Breast epithelium (tissue), 4 donors: ENCODE measurements at regions not wholly inside any gene's neighbourhood (a gene's known extent, or its start where the extent isn't known, plus 50 kb on each side); places are given as distances from the start of the nearest gene placed in this dataset.
"Not testable (repeated sequence)": the region's sequence is repeated elsewhere in the genome, so short reads cannot be mapped to it uniquely, and the experiment has no call there.

Experiments
- DNase-seq, 2 donors: peaks; one replicate each; pipeline ENCODE4 v3.0.0-alpha.2; 2019; ENCODE audit warnings: low spot score in 2 of 2
- H3K27ac ChIP-seq, 2 donors: fragments of 200-600 bp; sonication (generic) in 1 of 2; one replicate each; pipeline ENCODE4 v1.5.1; 2016 to 2019; ENCODE audit warnings: mild to moderate bottlenecking in 1 of 2
- H3K27me3 ChIP-seq, 2 donors: fragments of 200-600 bp; sonication (generic) in 1 of 2; one replicate each; pipeline versions ENCODE4 v1.5.1 to v1.6.0; 2017 to 2019; ENCODE audit warnings: control low read depth in 1 of 2, mild to moderate bottlenecking in 1 of 2
- H3K36me3 ChIP-seq: fragments of 200-600 bp; one replicate; pipeline ENCODE4 v1.5.1; 2019
- H3K4me1 ChIP-seq, 2 donors: fragments of 200-600 bp; sonication (generic); one replicate each; pipeline ENCODE4 v1.5.1; 2016 to 2019; ENCODE audit warnings: control low read depth in 1 of 2
- H3K4me3 ChIP-seq, 3 donors: fragments of 200-600 bp; sonication (generic); 1 replicate in 2 of 3; 2 replicates in 1 of 3; pipeline ENCODE4 v1.5.1; 2016 to 2019; ENCODE audit warnings: mild to moderate bottlenecking in 3 of 3, moderate library complexity in 2 of 3
- H3K9me3 ChIP-seq, 2 donors: fragments of 200-600 bp; sonication (generic) in 1 of 2; one replicate each; pipeline ENCODE4 v1.5.1; 2016 to 2019; ENCODE audit warnings: control low read depth in 1 of 2
- CTCF ChIP-seq, 3 donors: fragments of 450-650 bp; IDR thresholded peaks; one replicate each; pipeline ENCODE4 v1.5.1; 2016 to 2017; ENCODE audit warnings: antibody characterized with exemption in 3 of 3, mild to moderate bottlenecking in 3 of 3, moderate library complexity in 3 of 3
- POLR2A ChIP-seq: fragments of 450-650 bp; IDR thresholded peaks from one replicate; pipeline ENCODE4 v1.6.1; 2016; ENCODE audit warnings: antibody characterized with exemption, mild to moderate bottlenecking, moderate library complexity
- POLR2AphosphoS5 ChIP-seq, 3 donors: sonication (generic); formaldehyde crosslinking; IDR thresholded peaks; one replicate each; pipeline ENCODE4 v1.6.1; 2017; ENCODE audit warnings: antibody characterized with exemption in 3 of 3
- intact Hi-C: fragments of 100-400 bp; cut with DNase I; formaldehyde crosslinking; loops from one replicate; pipeline ENCODE4 v1.15.1; 2023; ENCODE audit warnings: low total_unique reads

DNA sequence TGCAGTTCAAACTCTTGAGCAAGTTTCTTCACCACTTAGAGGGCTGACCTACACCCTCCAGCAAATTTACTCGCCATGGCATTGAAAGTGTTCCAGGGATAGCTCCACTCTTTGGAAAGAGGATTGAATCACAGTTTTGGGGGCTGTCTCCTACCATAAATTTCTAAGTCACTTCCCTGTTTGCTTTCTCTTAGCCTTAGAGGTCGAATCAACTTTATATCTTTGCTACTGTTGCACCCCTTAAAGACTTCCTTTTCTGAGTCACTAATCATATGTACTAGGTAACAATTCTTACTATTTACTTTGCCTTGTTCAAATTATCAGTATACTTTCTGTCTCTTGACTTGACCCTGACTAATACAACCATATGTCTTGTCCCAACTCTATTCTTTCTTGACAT is 1151.8 kb upstream of the ALCAM start:
- Histone ChIP-seq H3K27ac (no peak overlapping the region), H3K4me3 (no peak overlapping the region), H3K36me3 (no peaks in the 10 kb centered on the region), H3K9me3 (no peaks in the 10 kb centered on the region), H3K27me3 (no peaks in the 10 kb centered on the region), H3K4me1 (no peaks in the 10 kb centered on the region)
- TF ChIP-seq POLR2A (no peak), CTCF (IDR thresholded peaks at IDR 0.05) (no peak), POLR2AphosphoS5 (IDR thresholded peaks at IDR 0.05) (no peak)
- no peak for DNase-seq
- intact Hi-C loops = no loop called here

GRCh38 chr3:104219046-104219445 is 1147.7 kb upstream of the ALCAM start:
- H3K4me1 ChIP-seq, H3K27me3 ChIP-seq, intact Hi-C loops, H3K9me3 ChIP-seq, H3K36me3 ChIP-seq, H3K27ac ChIP-seq, H3K4me3 ChIP-seq, DNase-seq: not testable (repeated sequence)

- H3K4me3 ChIP-seq = no peak overlapping the region
- no peak for DNase-seq
- no peak for TF ChIP-seq POLR2AphosphoS5 (IDR thresholded peaks at IDR 0.05)
- no peak for TF ChIP-seq CTCF (IDR thresholded peaks at IDR 0.05)
- no peak for TF ChIP-seq POLR2A
- no peak overlapping the region for H3K27ac ChIP-seq
- intact Hi-C loops = no loop called here
- H3K9me3 ChIP-seq = no peaks in the 10 kb centered on the region
- no peaks in the 10 kb centered on the region for H3K27me3 ChIP-seq
- no peaks in the 10 kb centered on the region for H3K4me1 ChIP-seq
- no peaks in the 10 kb centered on the region for H3K36me3 ChIP-seq
Measured at GRCh38 chr3:104234442-104235194, 1132.1 kb upstream of the ALCAM start.

GRCh38 chr3:104244680-104245220 is 1122.0 kb upstream of the ALCAM start:
- Histone ChIP-seq H3K9me3 (peaks cover 0 to 7% of the 10 kb centered on the region in 2 donors), H3K27ac (no peak overlapping the region), H3K27me3 (no peaks in the 10 kb centered on the region), H3K4me1 (no peaks in the 10 kb centered on the region), H3K36me3 (no peaks in the 10 kb centered on the region), H3K4me3 (no peak overlapping the region)
- intact Hi-C loops = no loop called here
- TF ChIP-seq POLR2AphosphoS5 (IDR thresholded peaks at IDR 0.05) (no peak), POLR2A (no peak), CTCF (IDR thresholded peaks at IDR 0.05) (no peak)
- no peak for DNase-seq

DNA sequence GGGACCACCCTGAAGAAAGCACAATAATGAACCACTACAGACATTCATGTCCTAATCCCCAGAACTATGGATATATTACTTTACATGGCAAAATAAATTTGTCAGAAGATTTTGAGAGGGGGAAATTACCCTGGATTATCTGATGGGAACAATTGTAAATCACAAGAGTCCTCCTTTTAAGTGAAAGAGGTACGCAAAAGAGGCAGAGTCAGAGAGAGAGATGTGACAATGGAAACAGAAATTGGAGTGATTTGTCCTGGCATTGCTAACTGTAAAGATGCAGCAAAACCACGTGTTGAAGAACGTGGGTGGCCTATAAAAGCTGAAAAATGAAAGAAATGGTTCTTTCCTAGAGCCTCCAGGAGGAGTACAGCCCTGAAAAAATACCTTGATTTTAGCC is 1121.4 kb upstream of the ALCAM start:
- intact Hi-C loops = no loop called here
- Histone ChIP-seq H3K4me3 (no peak overlapping the region), H3K9me3 (peaks cover 0 to 7% of the 10 kb centered on the region in 2 donors), H3K27me3 (no peaks in the 10 kb centered on the region), H3K36me3 (no peaks in the 10 kb centered on the region), H3K27ac (no peak overlapping the region), H3K4me1 (no peaks in the 10 kb centered on the region)
- no peak for TF ChIP-seq POLR2AphosphoS5 (IDR thresholded peaks at IDR 0.05)
- no peak for TF ChIP-seq POLR2A
- TF ChIP-seq CTCF (IDR thresholded peaks at IDR 0.05) = no peak
- DNase-seq = no peak
